GM18517 (cell line): ENCODE measurements at regions not wholly inside any gene's neighbourhood (a gene's known extent, or its start where the extent isn't known, plus 50 kb on each side); places are given as distances from the start of the nearest gene placed in this dataset.
A peak's percentile ranks its signal among the peaks of the same experiment; 100 is the strongest.

Experiments
- ATAC-seq: cut with Tn5 transposase; IDR thresholded peaks from one replicate; pipeline ENCODE4 v1.9.1; 2021; ENCODE audit warnings: mild to moderate bottlenecking, moderate library complexity; ENCODE audit not compliant: unreplicated experiment

- ATAC-seq: peak; percentile 82
Measured at GRCh38 chr11:128367573-128367972, 219.8 kb downstream of the ETS1 start.

- ATAC-seq: no peak
Measured at GRCh38 chr11:128365044-128365443, 222.3 kb downstream of the ETS1 start.

GRCh38 chr11:128361451-128362020, 225.8 kb downstream of the ETS1 start:
- no peak for ATAC-seq

GRCh38 chr11:128359515-128359914, 227.8 kb downstream of the ETS1 start:
- no peak for ATAC-seq

- ATAC-seq: no peak
Measured at GRCh38 chr11:128357073-128357472, 230.3 kb downstream of the ETS1 start.

GRCh38 chr11:128355558-128355957, 231.8 kb downstream of the ETS1 start:
- no peak for ATAC-seq

GRCh38 chr11:128354476-128354875, 232.9 kb downstream of the ETS1 start:
- ATAC-seq: no peak

GRCh38 chr11:128351168-128351567, 236.2 kb downstream of the ETS1 start:
- no peak for ATAC-seq

GRCh38 chr11:128349650-128350299, 237.6 kb downstream of the ETS1 start:
- ATAC-seq: no peak

- no peak for ATAC-seq
Measured at GRCh38 chr11:128346804-128347203, 240.6 kb downstream of the ETS1 start.

- ATAC-seq: no peak
Measured at GRCh38 chr11:128345316-128345715, 242.0 kb downstream of the ETS1 start.

GRCh38 chr11:128343870-128344269, 243.5 kb downstream of the ETS1 start:
- ATAC-seq: no peak

- ATAC-seq: peak; percentile 32
Measured at GRCh38 chr11:128343135-128343514, 244.2 kb downstream of the ETS1 start.

- peak; percentile 93 for ATAC-seq
Measured at GRCh38 chr11:128342511-128343134, 244.7 kb downstream of the ETS1 start.

GRCh38 chr11:128341280-128342248, 245.8 kb downstream of the ETS1 start:
- no peak for ATAC-seq

- ATAC-seq: no peak
Measured at GRCh38 chr11:128339792-128340191, 247.6 kb downstream of the ETS1 start.

GRCh38 chr11:128338811-128339210, 248.5 kb downstream of the ETS1 start:
- ATAC-seq: no peak

GRCh38 chr11:128336203-128336602, 251.2 kb downstream of the ETS1 start:
- ATAC-seq: no peak

GRCh38 chr11:128335729-128336128, 251.6 kb downstream of the ETS1 start:
- no peak for ATAC-seq

- no peak for ATAC-seq
Measured at GRCh38 chr11:128334311-128335044, 252.9 kb downstream of the ETS1 start.

- no peak for ATAC-seq
Measured at GRCh38 chr11:128331317-128331716, 256.0 kb downstream of the ETS1 start.
